NCI-H345 treated with DMSO at 0.1 percent for 48 hours (cell line): ENCODE measurements at regions not wholly inside any gene's neighbourhood (a gene's known extent, or its start where the extent isn't known, plus 50 kb on each side); places are given as distances from the start of the nearest gene placed in this dataset.

ENCODE experiments used
- DNase-seq: peaks from one replicate; lab custom pipeline; 2025; ENCODE audit not compliant: unreplicated experiment; lab: John Stamatoyannopoulos, UW

GRCh38 chr2:15040429-15041084, 408.0 kb downstream of the LRATD1 start:
- peak; percentile 54 for DNase-seq

GRCh38 chr2:15041429-15041837, 408.9 kb downstream of the LRATD1 start:
- DNase-seq: no peak

- peak; percentile 34 for DNase-seq
Observed at GRCh38 chr2:15042801-15043217, 410.3 kb downstream of the LRATD1 start.

- no peak for DNase-seq
Observed at GRCh38 chr2:15043336-15044058, 411.0 kb downstream of the LRATD1 start.

- DNase-seq: no peak
Observed at GRCh38 chr2:15045054-15045453, 412.5 kb downstream of the LRATD1 start.

- no peak for DNase-seq
Observed at GRCh38 chr2:15047184-15047583, 414.7 kb downstream of the LRATD1 start.

- peak; percentile 12 for DNase-seq
Observed at GRCh38 chr2:15048000-15048399, 415.5 kb downstream of the LRATD1 start.

- DNase-seq: peak; percentile 60
Observed at GRCh38 chr2:15049096-15049993, 416.8 kb downstream of the LRATD1 start.

- peak; percentile 93 for DNase-seq
Observed at GRCh38 chr2:15050483-15050882, 418.0 kb downstream of the LRATD1 start.

- DNase-seq: no peak
Observed at GRCh38 chr2:15053542-15053941, 421.0 kb downstream of the LRATD1 start.

- no peak for DNase-seq
Observed at GRCh38 chr2:15058015-15058720, 425.7 kb downstream of the LRATD1 start.

- no peak for DNase-seq
Observed at GRCh38 chr2:15058721-15059157, 426.2 kb downstream of the LRATD1 start.

GRCh38 chr2:15059870-15060512, 427.5 kb downstream of the LRATD1 start:
- peak; percentile 99 for DNase-seq

GRCh38 chr2:15061268-15061667, 428.8 kb downstream of the LRATD1 start:
- DNase-seq: no peak

- DNase-seq: no peak
Observed at GRCh38 chr2:15066138-15066537, 433.6 kb downstream of the LRATD1 start.

GRCh38 chr2:15069149-15069548, 436.6 kb downstream of the LRATD1 start:
- DNase-seq: no peak

- DNase-seq: no peak
Observed at GRCh38 chr2:15072836-15073235, 440.3 kb downstream of the LRATD1 start.

- DNase-seq: no peak
Observed at GRCh38 chr2:15073664-15074063, 441.1 kb downstream of the LRATD1 start.

GRCh38 chr2:15074319-15074718, 441.8 kb downstream of the LRATD1 start:
- DNase-seq: no peak
